Kidney (tissue), 13 donors: ENCODE measurements at regions not wholly inside any gene's neighbourhood (a gene's known extent, or its start where the extent isn't known, plus 50 kb on each side); places are given as distances from the start of the nearest gene placed in this dataset.

Experiments used
- DNase-seq, 5 donors: peaks; one replicate each; pipeline ENCODE4 v3.0.0-alpha.2; 2013 to 2020
- FAIRE-seq: peaks from 2 replicates; lab custom pipeline; 2012; peaks lifted over from hg19 to GRCh38; lab: Jason Lieb, UNC
- H3K27ac ChIP-seq, 2 donors: one replicate each; pipeline ENCODE4 v1.7.0; 2013; ENCODE audit warnings: low read depth in 2 of 2, low read length in 2 of 2, inconsistent platforms in 1 of 2
- H3K27me3 ChIP-seq: one replicate; pipeline ENCODE4 v1.7.1; 2013; ENCODE audit warnings: low read length, inconsistent platforms; ENCODE audit not compliant: control insufficient read depth, insufficient read depth
- H3K36me3 ChIP-seq, 3 donors: one replicate each; pipeline versions ENCODE4 v1.7.0 to v1.7.1; 2013; ENCODE audit warnings: low read length in 3 of 3, control low read depth in 1 of 3, inconsistent platforms in 1 of 3; ENCODE audit not compliant: insufficient read depth in 3 of 3, control insufficient read depth in 2 of 3
- H3K4me1 ChIP-seq, 3 donors: one replicate each; pipeline versions ENCODE4 v1.7.0 to v1.7.1; 2013; ENCODE audit warnings: low read length in 3 of 3, inconsistent platforms in 1 of 3, low read depth in 1 of 3; ENCODE audit not compliant: control insufficient read depth in 2 of 3, insufficient read depth in 2 of 3
- H3K4me3 ChIP-seq, 3 donors: one replicate each; pipeline versions ENCODE4 v1.7.0 to v1.8.1; 2013; ENCODE audit warnings: low read length in 3 of 3, control low read depth in 1 of 3, inconsistent platforms in 1 of 3
- H3K9ac ChIP-seq, 3 donors: one replicate each; pipeline versions ENCODE4 v1.7.0 to v1.7.1; 2013; ENCODE audit warnings: low read length in 3 of 3, control low read depth in 1 of 3, inconsistent platforms in 1 of 3
- H3K9me3 ChIP-seq, 3 donors: one replicate each; pipeline versions ENCODE4 v1.7.0 to v1.7.1; 2013; ENCODE audit warnings: low read length in 3 of 3, control low read depth in 1 of 3, inconsistent platforms in 1 of 3; ENCODE audit not compliant: control insufficient read depth in 2 of 3, insufficient read depth in 1 of 3
- intact Hi-C: fragments of 100-400 bp; cut with DNase I; formaldehyde crosslinking; loops from one replicate; pipeline ENCODE4 v1.11.1; 2022
- TF ChIP-seq, protein P1 (sequence below): IDR thresholded peaks from 3 replicates; pipeline ENCODE4 v1.5.1; 2012; ENCODE audit warnings: mild to moderate bottlenecking, moderate library complexity, borderline replicate concordance; ENCODE audit not compliant: insufficient read depth; ENCODE audit errors: extremely low read depth
- donor health status: control.
- donor health status: control.
- donor health status: control.
- donor health status: control.
- donor health status: control.
- donor health status: DM: yes; HTN: yes; CAD: no.
- donor health status: Normal renal cell carcinoma (clear cell type).

DNA sequence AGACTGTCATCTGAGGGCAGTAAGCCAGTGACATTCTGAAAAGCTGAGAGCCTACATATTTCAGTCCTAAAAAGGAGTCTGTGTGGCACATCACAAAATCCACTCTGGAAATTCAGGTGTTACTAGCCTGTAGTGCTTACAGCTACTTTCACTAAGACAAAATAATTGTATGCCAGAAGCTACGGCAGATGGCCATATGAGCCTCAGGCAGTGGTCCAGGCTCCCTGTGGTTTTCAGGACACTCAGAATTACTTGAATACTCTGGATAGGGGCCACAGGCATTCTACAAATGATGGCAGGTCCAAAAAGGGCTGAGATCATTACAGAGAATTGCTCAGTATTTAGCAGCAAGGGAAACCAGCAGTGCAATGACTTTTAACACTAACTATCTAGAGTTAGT is 527.1 kb downstream of the MRPL39 start:
- DNase-seq (no peak), FAIRE-seq (no peak)
- Histone ChIP-seq H3K9me3 (no peaks in the 10 kb centered on the region), H3K9ac (no peak overlapping the region), H3K27me3 (no peaks in the 10 kb centered on the region), H3K4me3 (no peak overlapping the region), H3K36me3 (no peaks in the 10 kb centered on the region), H3K4me1 (no peaks in the 10 kb centered on the region), H3K27ac (no peak overlapping the region)
- TF ChIP-seq, protein P1, sequence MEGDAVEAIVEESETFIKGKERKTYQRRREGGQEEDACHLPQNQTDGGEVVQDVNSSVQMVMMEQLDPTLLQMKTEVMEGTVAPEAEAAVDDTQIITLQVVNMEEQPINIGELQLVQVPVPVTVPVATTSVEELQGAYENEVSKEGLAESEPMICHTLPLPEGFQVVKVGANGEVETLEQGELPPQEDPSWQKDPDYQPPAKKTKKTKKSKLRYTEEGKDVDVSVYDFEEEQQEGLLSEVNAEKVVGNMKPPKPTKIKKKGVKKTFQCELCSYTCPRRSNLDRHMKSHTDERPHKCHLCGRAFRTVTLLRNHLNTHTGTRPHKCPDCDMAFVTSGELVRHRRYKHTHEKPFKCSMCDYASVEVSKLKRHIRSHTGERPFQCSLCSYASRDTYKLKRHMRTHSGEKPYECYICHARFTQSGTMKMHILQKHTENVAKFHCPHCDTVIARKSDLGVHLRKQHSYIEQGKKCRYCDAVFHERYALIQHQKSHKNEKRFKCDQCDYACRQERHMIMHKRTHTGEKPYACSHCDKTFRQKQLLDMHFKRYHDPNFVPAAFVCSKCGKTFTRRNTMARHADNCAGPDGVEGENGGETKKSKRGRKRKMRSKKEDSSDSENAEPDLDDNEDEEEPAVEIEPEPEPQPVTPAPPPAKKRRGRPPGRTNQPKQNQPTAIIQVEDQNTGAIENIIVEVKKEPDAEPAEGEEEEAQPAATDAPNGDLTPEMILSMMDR, result no peak
- intact Hi-C loops, result no loop called here

DNA sequence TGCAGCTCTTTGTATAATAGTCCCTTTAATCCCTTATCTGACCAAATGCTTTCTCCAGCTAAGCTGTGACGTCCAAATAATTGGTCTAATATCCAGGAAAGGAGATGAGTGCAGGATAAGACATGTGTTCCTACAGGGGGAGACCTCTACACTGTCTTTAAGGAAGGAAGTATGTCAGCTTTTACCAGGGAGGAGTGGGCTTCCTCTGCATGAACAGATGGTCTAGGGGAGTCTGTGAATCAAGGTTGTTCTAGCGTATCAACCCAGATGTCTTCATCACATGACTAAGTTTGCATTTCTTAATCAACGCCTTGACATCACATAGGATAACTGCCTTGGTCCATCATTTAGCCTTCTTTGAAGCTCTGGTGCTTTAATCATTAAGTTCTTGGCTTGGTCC is 528.2 kb downstream of the MRPL39 start:
- TF ChIP-seq, protein P1, result no peak
- Histone ChIP-seq H3K27me3 (no peaks in the 10 kb centered on the region), H3K4me1 (no peaks in the 10 kb centered on the region), H3K4me3 (no peak overlapping the region), H3K27ac (no peak overlapping the region), H3K9me3 (no peaks in the 10 kb centered on the region), H3K9ac (no peak overlapping the region), H3K36me3 (no peaks in the 10 kb centered on the region)
- DNase-seq (no peak), FAIRE-seq (no peak)
- intact Hi-C loops, result no loop called here

DNA sequence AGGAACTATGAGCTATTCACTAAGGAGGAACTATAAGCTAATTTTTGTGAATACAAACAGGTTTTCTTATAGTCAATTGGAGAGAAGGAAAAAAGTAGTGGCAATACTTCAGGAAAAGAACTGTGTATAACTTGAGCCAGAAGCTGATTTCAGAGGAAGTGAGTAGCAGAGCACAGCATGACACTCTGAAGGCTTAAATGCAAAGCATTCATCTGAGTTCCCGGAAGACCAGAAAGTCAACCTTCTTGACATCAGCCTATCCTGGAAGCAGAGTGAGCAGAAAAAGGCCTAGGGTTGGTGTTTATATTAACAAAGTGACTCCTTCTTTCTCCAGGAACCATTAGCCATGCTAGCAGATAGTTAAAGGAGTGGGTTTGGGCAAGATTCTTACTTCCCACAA is 545.2 kb downstream of the MRPL39 start:
- TF ChIP-seq, protein P1, result no peak
- no peak overlapping the region for H3K4me3 ChIP-seq
- FAIRE-seq (no peak), DNase-seq (peak in 1 of 5 donors; percentile 1)
- H3K27ac ChIP-seq, result no peak overlapping the region
- H3K9me3 ChIP-seq, result no peaks in the 10 kb centered on the region
- H3K4me1 ChIP-seq, result no peaks in the 10 kb centered on the region
- no peaks in the 10 kb centered on the region for H3K27me3 ChIP-seq
- intact Hi-C loops, result no loop called here
- no peaks in the 10 kb centered on the region for H3K36me3 ChIP-seq
- H3K9ac ChIP-seq, result no peak overlapping the region

DNA sequence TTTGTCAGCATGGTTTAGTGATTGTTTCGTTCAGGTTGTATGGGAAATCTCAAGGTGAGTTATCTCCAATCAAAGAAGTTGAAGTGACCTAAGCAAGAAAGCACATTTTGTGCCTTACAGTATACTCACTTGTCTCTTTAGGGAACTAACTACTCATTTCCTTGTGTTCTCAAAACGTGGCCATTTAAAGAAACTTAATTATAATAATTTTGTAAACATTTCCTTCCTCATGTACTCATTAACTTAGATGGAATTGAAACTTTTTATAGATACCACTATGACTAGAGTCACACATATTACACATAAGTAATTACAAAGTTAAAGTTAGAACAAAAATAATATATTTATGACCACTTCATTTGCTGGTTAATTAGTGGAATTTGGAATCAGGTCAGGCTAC is 552.6 kb downstream of the MRPL39 start:
- no peak for DNase-seq
- Histone ChIP-seq H3K27me3 (no peaks in the 10 kb centered on the region), H3K4me3 (no peak overlapping the region), H3K4me1 (no peaks in the 10 kb centered on the region), H3K9me3 (no peaks in the 10 kb centered on the region), H3K27ac (no peak overlapping the region), H3K9ac (no peak overlapping the region), H3K36me3 (no peaks in the 10 kb centered on the region)
- FAIRE-seq, result no peak
- TF ChIP-seq, protein P1, result no peak
- intact Hi-C loops, result no loop called here
